Activated naive CD4-positive, alpha-beta T cell treated with anti-CD3 and anti-CD28 coated beads, Interleukin-2, amount 50 U/mL, for 16 hours (primary cell): ENCODE measurements at regions not wholly inside any gene's neighbourhood (a gene's known extent, or its start where the extent isn't known, plus 50 kb on each side); places are given as distances from the start of the nearest gene placed in this dataset.
"Not testable (repeated sequence)": the region's sequence is repeated elsewhere in the genome, so short reads cannot be mapped to it uniquely, and the experiment has no call there.

Experiments
- DNase-seq: peaks from one replicate; pipeline ENCODE4 v3.0.0-alpha.2; 2020

GRCh38 chr17:5753421-5753820, 169.1 kb upstream of the NLRP1 start:
- DNase-seq: no peak

- DNase-seq: no peak
Measured at GRCh38 chr17:5757314-5757907, 173.1 kb upstream of the NLRP1 start.

GRCh38 chr17:5758651-5759050, 174.3 kb upstream of the NLRP1 start:
- DNase-seq: no peak

GRCh38 chr17:5759501-5759925, 175.2 kb upstream of the NLRP1 start:
- no peak for DNase-seq

- no peak for DNase-seq
Measured at GRCh38 chr17:5762191-5762590, 177.9 kb upstream of the NLRP1 start.

GRCh38 chr17:5763595-5764306, 179.4 kb upstream of the NLRP1 start:
- DNase-seq: no peak

GRCh38 chr17:5769593-5770354, 185.5 kb upstream of the NLRP1 start:
- DNase-seq: no peak

GRCh38 chr17:5770441-5771270, 186.3 kb upstream of the NLRP1 start:
- no peak for DNase-seq

- DNase-seq: not testable (repeated sequence)
Measured at GRCh38 chr17:5771271-5771577, 186.9 kb upstream of the NLRP1 start.

GRCh38 chr17:5772017-5772416, 187.7 kb upstream of the NLRP1 start:
- DNase-seq: not testable (repeated sequence)

- no peak for DNase-seq
Measured at GRCh38 chr17:5772720-5773119, 188.4 kb upstream of the NLRP1 start.

GRCh38 chr17:5773816-5774360, 189.6 kb upstream of the NLRP1 start:
- no peak for DNase-seq

- no peak for DNase-seq
Measured at GRCh38 chr17:5775098-5775497, 190.8 kb upstream of the NLRP1 start.

- DNase-seq: no peak
Measured at GRCh38 chr17:5780476-5780875, 196.2 kb upstream of the NLRP1 start.

- DNase-seq: no peak
Measured at GRCh38 chr17:5781236-5781927, 197.1 kb upstream of the NLRP1 start.

- no peak for DNase-seq
Measured at GRCh38 chr17:5783269-5783668, 199.0 kb upstream of the NLRP1 start.

- DNase-seq: no peak
Measured at GRCh38 chr17:5783851-5784250, 199.5 kb upstream of the NLRP1 start.

GRCh38 chr17:5784791-5785190, 200.5 kb upstream of the NLRP1 start:
- DNase-seq: no peak

GRCh38 chr17:5785338-5785737, 201.0 kb upstream of the NLRP1 start:
- no peak for DNase-seq

GRCh38 chr17:5785867-5786509, 201.7 kb upstream of the NLRP1 start:
- DNase-seq: no peak

- DNase-seq: no peak
Measured at GRCh38 chr17:5786510-5786875, 202.2 kb upstream of the NLRP1 start.
